NCI-H2029 (cell line): ENCODE measurements at regions not wholly inside any gene's neighbourhood (a gene's known extent, or its start where the extent isn't known, plus 50 kb on each side); places are given as distances from the start of the nearest gene placed in this dataset.
"Not testable (repeated sequence)": the region's sequence is repeated elsewhere in the genome, so short reads cannot be mapped to it uniquely, and the experiment has no call there.

Experiments
- DNase-seq: peaks from one replicate; lab custom pipeline; 2025; lab: John Stamatoyannopoulos, UW

DNA sequence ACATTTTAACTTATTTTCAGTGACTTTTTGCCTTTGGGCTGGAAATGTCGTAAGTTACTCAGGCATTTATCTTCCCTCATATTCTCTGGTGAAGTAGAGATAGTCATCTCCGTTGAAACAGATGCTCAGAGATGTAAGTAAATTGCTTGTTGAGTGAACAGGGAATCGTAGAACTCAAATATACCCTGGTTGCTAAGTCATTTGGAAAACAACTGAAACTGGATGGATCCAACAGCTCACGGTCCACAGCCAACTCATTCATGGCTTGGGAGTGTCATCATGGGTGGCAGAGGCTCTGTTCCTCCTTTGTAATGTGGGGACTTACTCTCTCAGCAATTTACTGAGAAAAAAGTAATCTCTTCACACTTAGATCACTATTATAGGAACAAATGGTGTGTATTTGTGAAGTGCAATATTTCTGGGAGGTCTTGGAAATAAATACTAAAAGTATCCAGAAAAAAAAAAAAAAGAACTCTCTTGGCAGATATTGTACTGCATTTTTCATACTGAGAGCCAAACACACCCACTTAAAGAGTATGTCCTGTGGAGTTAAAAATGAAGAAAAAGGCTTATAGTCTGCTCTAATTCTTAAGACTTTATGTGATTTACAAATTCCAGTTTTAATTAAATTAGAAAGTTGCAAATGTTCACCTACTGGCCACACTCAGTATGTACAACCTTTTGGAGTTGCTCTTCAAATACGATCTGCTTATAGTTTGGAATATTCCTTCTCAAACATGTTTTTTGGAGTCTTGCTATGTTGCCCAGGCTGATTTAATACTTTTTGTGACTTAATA, 107.4 kb downstream of the LEPR start:
- no peak for DNase-seq

GRCh38 chr1:65531972-65532570, 111.6 kb downstream of the LEPR start:
- no peak for DNase-seq

GRCh38 chr1:65535981-65536380, 115.5 kb downstream of the LEPR start:
- no peak for DNase-seq

DNA sequence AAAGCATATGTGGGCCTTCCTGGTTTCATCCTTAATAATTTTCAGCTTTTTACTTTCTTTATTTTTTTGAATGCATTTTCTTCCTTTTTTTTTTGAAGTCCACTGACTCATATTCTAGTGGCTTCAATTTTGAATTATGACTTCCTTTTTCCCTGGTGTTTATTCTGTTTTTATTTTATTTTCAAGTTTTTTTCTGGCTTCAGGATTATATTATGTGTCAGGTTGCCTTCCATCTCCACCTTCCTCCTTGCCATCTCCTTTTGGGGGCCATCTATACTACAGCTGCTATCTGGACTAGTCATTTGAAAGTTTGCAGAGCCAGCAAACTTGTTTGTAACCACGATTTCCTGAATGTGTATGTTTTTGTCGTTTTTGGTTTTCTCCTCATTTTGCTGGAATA, 117.6 kb downstream of the LEPR start:
- DNase-seq, result no peak

- no peak for DNase-seq
These were observed 118.2 kb downstream of the LEPR start for GRCh38 chr1:65538664-65539063.

- DNase-seq, result no peak
These were observed 119.0 kb downstream of the LEPR start for GRCh38 chr1:65539266-65540131.

GRCh38 chr1:65541161-65541560, 120.7 kb downstream of the LEPR start:
- no peak for DNase-seq

GRCh38 chr1:65541865-65542264, 121.4 kb downstream of the LEPR start:
- DNase-seq, result no peak

DNA sequence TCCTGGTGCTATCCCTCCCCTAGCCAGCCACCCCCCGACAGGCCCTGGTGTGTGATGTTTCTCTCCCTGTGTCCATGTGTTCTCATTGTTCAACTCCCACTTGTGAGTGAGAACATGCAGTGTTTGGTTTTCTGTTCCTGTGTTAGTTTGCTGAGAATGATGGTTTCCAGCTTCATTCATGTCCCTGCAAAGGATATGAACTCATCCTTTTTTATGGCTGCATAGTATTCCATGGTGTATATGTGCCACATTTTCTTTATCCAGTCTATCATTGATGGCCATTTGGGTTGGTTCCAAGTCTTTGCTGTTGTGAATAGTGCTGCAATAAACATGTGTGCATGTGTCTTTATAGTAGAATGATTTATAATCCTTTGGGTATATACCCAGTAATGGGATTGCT, 122.1 kb downstream of the LEPR start:
- not testable (repeated sequence) for DNase-seq

DNA sequence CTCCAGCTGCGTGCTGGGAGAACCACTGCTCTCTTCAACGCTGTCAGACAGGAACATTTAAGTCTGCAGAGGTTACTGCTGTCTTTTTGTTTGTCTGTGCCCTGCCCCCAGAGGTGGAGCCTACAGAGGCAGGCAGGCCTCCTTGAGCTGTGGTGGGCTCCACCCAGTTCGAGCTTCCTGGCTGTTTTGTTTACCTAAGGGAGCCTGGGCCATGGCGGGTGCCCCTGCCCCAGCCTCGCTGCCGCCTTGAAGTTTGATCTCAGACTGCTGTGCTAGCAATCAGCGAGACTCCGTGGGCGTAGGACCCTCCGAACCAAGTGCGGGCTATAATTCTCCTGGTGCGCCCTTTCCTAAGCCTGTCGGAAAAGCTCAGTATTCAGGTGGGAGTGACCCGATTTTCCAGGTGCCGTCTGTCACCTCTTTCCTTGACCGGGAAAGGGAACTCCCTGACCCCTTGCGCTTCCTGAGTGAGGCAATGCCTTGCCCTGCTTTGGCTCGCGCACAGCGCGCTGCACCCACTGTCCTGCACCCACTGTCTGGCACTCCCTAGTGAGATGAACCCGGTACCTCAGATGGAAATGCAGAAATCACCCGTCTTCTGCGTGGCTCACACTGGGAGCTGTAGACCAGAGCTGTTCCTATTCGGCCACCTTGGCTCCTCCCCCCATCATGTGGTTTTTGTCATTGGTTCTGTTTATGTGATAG, 130.0 kb downstream of the LEPR start:
- not testable (repeated sequence) for DNase-seq

DNA sequence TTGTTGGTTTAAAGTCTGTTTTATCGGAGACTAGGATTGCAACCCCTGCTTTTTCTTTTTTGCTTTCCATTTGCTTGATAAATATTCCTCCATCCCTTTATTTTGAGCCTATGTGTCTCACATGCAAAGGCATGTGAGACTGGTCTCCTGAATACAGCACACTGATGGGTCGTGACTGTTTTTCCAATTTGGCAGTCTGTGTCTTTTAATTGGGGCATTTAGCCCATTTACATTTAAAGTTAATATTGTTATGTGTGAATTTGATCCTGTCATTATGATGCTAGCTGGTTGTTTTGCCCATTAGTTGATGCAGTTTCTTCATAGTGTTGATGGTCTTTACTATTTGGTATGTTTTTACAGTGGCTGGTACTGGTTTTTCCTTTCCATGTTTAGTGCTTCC, 132.0 kb downstream of the LEPR start:
- not testable (repeated sequence) for DNase-seq

GRCh38 chr1:65554086-65554764, 133.8 kb downstream of the LEPR start:
- not testable (repeated sequence) for DNase-seq

DNA sequence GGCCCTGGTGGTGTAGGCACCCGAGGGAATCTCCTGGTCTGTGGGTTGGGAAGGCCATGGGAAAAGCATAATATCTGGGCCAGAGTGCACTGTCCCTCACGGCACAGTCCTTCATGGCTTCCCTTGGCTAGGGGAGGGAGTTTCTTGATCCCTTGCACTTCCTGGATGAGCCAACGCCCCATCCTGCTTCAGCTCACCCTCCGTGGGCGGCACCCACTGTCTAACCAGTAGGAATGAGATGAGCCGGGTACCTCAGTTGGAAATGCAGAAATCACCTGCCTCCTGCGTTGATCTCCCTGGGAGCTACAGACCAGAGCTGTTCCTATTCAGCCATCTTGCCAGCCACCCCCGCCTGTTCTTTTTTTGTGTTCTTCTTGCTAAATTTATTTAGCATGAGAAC, 134.4 kb downstream of the LEPR start:
- no peak for DNase-seq

DNA sequence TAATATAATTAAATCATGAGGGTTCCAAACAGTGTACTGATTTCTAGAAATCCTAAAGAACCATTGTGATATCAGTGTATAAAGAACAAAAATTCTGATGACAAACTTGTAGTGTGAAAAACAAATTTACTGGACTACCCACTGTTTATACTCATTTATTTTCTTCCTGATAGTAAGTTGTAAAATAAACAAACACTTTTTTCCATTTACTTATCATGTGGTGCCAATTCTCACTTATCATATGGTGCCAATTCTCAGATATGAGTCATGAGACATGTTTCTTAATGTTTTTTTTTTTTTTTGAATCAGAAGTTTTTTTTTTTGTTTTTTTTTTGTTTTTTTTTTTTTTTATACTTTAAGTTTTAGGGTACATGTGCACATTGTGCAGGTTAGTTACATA, 137.7 kb downstream of the LEPR start:
- no peak for DNase-seq

DNA sequence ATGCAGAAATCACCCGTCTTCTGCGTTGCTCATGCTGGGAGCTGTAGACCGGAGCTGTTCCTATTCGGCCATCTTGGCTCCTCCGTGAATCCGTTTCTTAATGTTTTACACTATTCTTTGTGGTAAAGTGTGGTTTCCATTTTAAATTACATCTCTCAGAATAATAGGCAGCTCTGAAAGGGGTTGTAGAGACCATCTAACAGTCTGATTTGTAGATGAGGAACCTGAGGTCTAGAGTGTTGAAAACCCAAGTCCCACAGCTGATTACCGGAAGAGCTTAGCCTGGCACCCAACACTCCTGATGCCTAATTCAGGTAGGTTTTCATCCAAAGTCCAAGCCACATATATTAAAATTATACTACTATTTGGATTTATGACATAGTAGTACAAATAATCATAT, 144.0 kb downstream of the LEPR start:
- no peak for DNase-seq

DNA sequence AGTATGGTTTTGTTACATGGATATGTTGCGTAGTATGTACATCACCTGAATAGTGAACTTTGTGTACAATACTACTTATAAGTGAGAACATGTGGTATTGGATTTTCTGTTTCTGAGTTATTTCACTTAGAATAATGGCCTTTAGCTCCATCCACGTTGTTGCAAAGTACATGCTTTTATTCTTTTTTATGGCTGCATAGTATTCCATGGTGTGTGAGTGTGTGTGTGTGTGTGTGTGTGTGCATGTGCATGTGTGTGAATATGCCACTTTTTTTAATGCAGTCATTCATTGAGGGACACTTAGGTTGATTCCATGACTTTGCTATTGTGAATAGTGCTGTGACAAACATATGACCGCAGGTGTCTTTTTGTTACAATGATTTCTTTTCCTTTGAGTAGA, 147.8 kb downstream of the LEPR start:
- no peak for DNase-seq

DNA sequence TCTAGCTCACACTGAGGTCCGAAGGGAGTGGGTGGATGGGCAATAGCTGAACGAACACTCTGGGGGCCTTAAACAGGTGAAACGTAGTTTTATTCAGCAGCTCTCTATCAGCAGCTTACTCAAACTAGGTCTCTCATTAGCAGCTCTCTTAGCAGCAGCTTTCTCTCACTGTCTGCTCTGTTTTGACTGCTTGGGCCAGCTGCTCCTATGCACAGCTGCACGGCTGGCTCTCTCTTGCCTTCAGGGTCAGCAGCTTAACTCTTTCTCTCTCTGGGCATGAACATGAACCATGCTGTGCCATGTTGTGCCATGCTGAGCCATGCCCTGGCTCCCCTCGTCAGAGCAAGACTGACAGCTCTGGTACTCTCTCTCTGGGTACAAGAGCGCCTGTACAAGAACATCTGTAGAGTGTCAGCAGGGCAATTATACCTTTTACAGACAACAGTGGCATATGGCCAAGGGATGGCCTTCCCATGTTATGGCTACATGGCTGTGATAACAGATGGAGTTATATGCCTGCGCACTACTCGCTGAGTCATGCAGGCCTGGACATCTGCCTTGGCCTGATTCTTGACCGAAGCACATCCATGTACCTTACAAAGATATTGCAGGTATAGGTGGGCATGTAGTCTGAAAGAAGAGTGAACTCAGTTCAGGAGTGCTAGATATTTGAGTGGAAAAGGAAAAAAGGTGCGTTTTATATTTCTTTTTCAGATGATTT, 152.4 kb downstream of the LEPR start:
- no peak for DNase-seq

- DNase-seq, result no peak
These were observed 156.8 kb downstream of the LEPR start for GRCh38 chr1:65577278-65577677.

GRCh38 chr1:65577982-65578381, 157.5 kb downstream of the LEPR start:
- not testable (repeated sequence) for DNase-seq

- no peak for DNase-seq
These were observed 160.7 kb downstream of the LEPR start for GRCh38 chr1:65581119-65581518.

- DNase-seq, result no peak
These were observed 163.9 kb downstream of the LEPR start for GRCh38 chr1:65584399-65584798.
